K562 (cell line): ENCODE measurements at regions not wholly inside any gene's neighbourhood (a gene's known extent, or its start where the extent isn't known, plus 50 kb on each side); places are given as distances from the start of the nearest gene placed in this dataset.

Experiments used
- ATAC-seq: fragments of 200-7000 bp; cut with Tn5 transposase; 3 replicates; pipeline ENCODE4 v1.9.1; 2020; ENCODE audit warnings: moderate library complexity
- BruUV-seq: library from RNA; stranded (reverse); fragments of 400-500 nt; replicated peaks from 2 replicates; lab custom pipeline; 2021; lab: Mats Ljungman, UMichigan
- CTCF ChIA-PET: fragments of 300-600 bp; formaldehyde crosslinking; extraction: SDS; loops from one replicate; lab custom pipeline; 2021; ENCODE audit warnings: low intra/inter-chr PET ratio; lab: Yijun Ruan, JAX
- POLR2A ChIA-PET: fragments of 300-600, 350-650 bp; sonication (Branson Sonifier 250); formaldehyde crosslinking; extraction: SDS; loops from one replicate; lab custom pipeline; 2021; ENCODE audit warnings: antibody characterized with exemption, inconsistent platforms; lab: Yijun Ruan, JAX
- DNase-seq, 4 experiments: peaks; one replicate each; pipeline versions ENCODE4 v3.0.0 to v3.0.0-alpha.2; 2011 to 2018; ENCODE audit warnings: low spot score in 3 of 4, mixed read lengths in 3 of 4; ENCODE audit errors: extremely low read depth in 1 of 4
- FAIRE-seq: peaks from 2 replicates; lab custom pipeline; 2011; peaks lifted over from hg19 to GRCh38; lab: Jason Lieb, UNC
- H2AFZ ChIP-seq: 2 replicates; pipeline ENCODE4 v1.6.0; 2011; ENCODE audit warnings: low read depth, low read length, control low read depth, inconsistent platforms
- H3K27ac ChIP-seq: fragments of 200-600 bp; 3 replicates; pipeline ENCODE4 v1.8.0; 2011; ENCODE audit warnings: low read depth, mild to moderate bottlenecking, control low read depth, inconsistent platforms, low read length, moderate library complexity, mixed read lengths; ENCODE audit errors: extremely low read depth
- H3K27me3 ChIP-seq, 2 experiments: fragments of 300-600 bp in 1 of 2; 2 replicates in 1 of 2; 3 replicates in 1 of 2; pipeline versions ENCODE4 v1.6.0 to v1.8.0; 2011; ENCODE audit warnings: inconsistent platforms in 2 of 2, low read length in 2 of 2, mild to moderate bottlenecking in 1 of 2, mixed read lengths in 1 of 2, moderate library complexity in 1 of 2; ENCODE audit not compliant: control insufficient read depth in 2 of 2, insufficient read depth in 2 of 2
- H3K36me3 ChIP-seq: fragments of 300-600 bp; 3 replicates; pipeline ENCODE4 v1.8.0; 2011; ENCODE audit warnings: mild to moderate bottlenecking, low read length, inconsistent platforms; ENCODE audit not compliant: control insufficient read depth, insufficient read depth
- H3K4me1 ChIP-seq, 2 experiments: fragments of 200-600 bp in 1 of 2; replicated peaks in 1 of 2; 2 replicates in 1 of 2; 3 replicates in 1 of 2; pipeline versions ENCODE4 v1.5.1 to v1.8.0; 2011; ENCODE audit warnings: inconsistent platforms in 2 of 2, low read length in 2 of 2, mild to moderate bottlenecking in 1 of 2, mixed read lengths in 1 of 2, moderate library complexity in 1 of 2; ENCODE audit not compliant: control insufficient read depth in 2 of 2, insufficient read depth in 2 of 2
- H3K4me2 ChIP-seq: 2 replicates; pipeline ENCODE4 v1.6.1; 2011; ENCODE audit warnings: low read length, control low read depth, inconsistent platforms, mixed read lengths; ENCODE audit not compliant: insufficient read depth
- H3K4me3 ChIP-seq: fragments of 200-600 bp; sonication (generic), shearing (Covaris generic); 2 replicates; pipeline ENCODE4 v1.5.1; 2016; ENCODE audit warnings: control low read depth, inconsistent platforms
- H3K79me2 ChIP-seq: fragments of 200-600 bp; 3 replicates; pipeline ENCODE4 v1.8.0; 2011; ENCODE audit warnings: low read length, inconsistent platforms; ENCODE audit not compliant: control insufficient read depth, insufficient read depth
- H3K9ac ChIP-seq, 2 experiments: 2 replicates each; pipeline versions ENCODE4 v1.6.0 to v1.6.1; 2011; ENCODE audit warnings: low read depth in 2 of 2, low read length in 2 of 2, control low read depth in 1 of 2, inconsistent platforms in 1 of 2, mild to moderate bottlenecking in 1 of 2, mixed read lengths in 1 of 2; ENCODE audit not compliant: insufficient read depth in 1 of 2
- H3K9me1 ChIP-seq: one replicate; pipeline ENCODE4 v1.6.0; 2011; ENCODE audit warnings: inconsistent platforms, mild to moderate bottlenecking, low read length, moderate library complexity; ENCODE audit not compliant: control insufficient read depth, insufficient read depth
- H3K9me3 ChIP-seq: replicated peaks from 2 replicates; pipeline ENCODE4 v1.5.1; 2011; ENCODE audit warnings: low read depth, low read length, inconsistent platforms; ENCODE audit not compliant: control insufficient read depth, insufficient read depth
- H4K20me1 ChIP-seq: replicated peaks from 2 replicates; pipeline ENCODE4 v1.6.1; 2011; ENCODE audit warnings: low read length, inconsistent platforms, mixed read lengths; ENCODE audit not compliant: control insufficient read depth, insufficient read depth
- CCAR2 ChIP-seq: fragments of 200-400 bp; formaldehyde crosslinking; IDR thresholded peaks from 2 replicates; pipeline ENCODE4 v1.6.1; 2017; ENCODE audit warnings: mild to moderate bottlenecking, low read depth, low read length
- CCNT2 ChIP-seq: IDR thresholded peaks from 2 replicates; pipeline ENCODE4 v1.6.1; 2011; ENCODE audit warnings: borderline replicate concordance, low read depth, mild to moderate bottlenecking, moderate library complexity, mixed read lengths, low read length; ENCODE audit not compliant: insufficient read length; ENCODE audit errors: extremely low read depth
- CHCHD3 ChIP-seq: fragments of 250-450 bp; sonication (Bioruptor Pico); IDR thresholded peaks from 2 replicates; pipeline ENCODE4 v2.1.2; 2022; ENCODE audit warnings: mild to moderate bottlenecking
- ERF ChIP-seq: fragments of 450-650 bp; formaldehyde crosslinking; IDR thresholded peaks from 2 replicates; pipeline ENCODE4 v1.4.0; 2020; ENCODE audit warnings: mild to moderate bottlenecking, mixed read lengths
- FOXA1 ChIP-seq: fragments of 450-650 bp; IDR thresholded peaks from 2 replicates; pipeline ENCODE4 v1.6.1; 2016; ENCODE audit warnings: mild to moderate bottlenecking, borderline replicate concordance
- HNRNPLL ChIP-seq: fragments of 200-400 bp; formaldehyde crosslinking; IDR thresholded peaks from 2 replicates; pipeline ENCODE4 v1.6.1; 2017; ENCODE audit warnings: low read length, low read depth, mild to moderate bottlenecking; ENCODE audit not compliant: poor library complexity, severe bottlenecking
- JUNB ChIP-seq: fragments of 450-650 bp; formaldehyde crosslinking; conservative IDR thresholded peaks from 2 replicates; pipeline ENCODE4 v1.4.0; 2020; ENCODE audit warnings: mild to moderate bottlenecking
- KDM2B ChIP-seq: fragments of 250-450 bp; sonication (Bioruptor Pico); IDR thresholded peaks from 2 replicates; pipeline ENCODE4 v1.8.0; 2021; ENCODE audit warnings: mild to moderate bottlenecking, moderate library complexity
- L3MBTL2 ChIP-seq: fragments of 450-650 bp; IDR thresholded peaks from 2 replicates; pipeline ENCODE4 v1.6.1; 2016; ENCODE audit warnings: mild to moderate bottlenecking, moderate library complexity
- MAFF ChIP-seq: IDR thresholded peaks from 2 replicates; pipeline ENCODE4 v1.6.1; 2012; ENCODE audit warnings: low read length, improper control_type of control experiment
- PHTF2 ChIP-seq: fragments of 250-450 bp; sonication (Bioruptor Pico); IDR thresholded peaks from 2 replicates; pipeline ENCODE4 v1.5.0; 2021; ENCODE audit warnings: mild to moderate bottlenecking
- RBM25 ChIP-seq: fragments of 200-400 bp; formaldehyde crosslinking; IDR thresholded peaks from 2 replicates; pipeline ENCODE4 v1.6.1; 2018; ENCODE audit warnings: low read length, low read depth, moderate library complexity; ENCODE audit not compliant: severe bottlenecking
- SMAD4 ChIP-seq: fragments of 250-450 bp; sonication (Bioruptor Pico); conservative IDR thresholded peaks from 2 replicates; pipeline ENCODE4 v1.8.0; 2021; ENCODE audit warnings: inconsistent platforms, mild to moderate bottlenecking, moderate library complexity
- STAT5B ChIP-seq: fragments of 250-450 bp; sonication (Bioruptor Pico); IDR thresholded peaks from 2 replicates; pipeline ENCODE4 v1.8.0; 2021; ENCODE audit warnings: mild to moderate bottlenecking, inconsistent platforms
- ZC3H8 ChIP-seq: fragments of 450-650 bp; IDR thresholded peaks from 2 replicates; pipeline ENCODE4 v1.6.1; 2017
- WGBS: fragments of 100-300 bp; shearing (Covaris generic); methylation state at CpG from one replicate; pipeline ENCODE4 v1.1.6; 2016; ENCODE audit warnings: low coverage, mixed read lengths; ENCODE audit not compliant: insufficient coverage; ENCODE audit errors: missing lambda C conversion rate; 5-methylcytosine and 5-hydroxymethylcytosine counted together
- in situ Hi-C: fragments of 300-500 bp; cut with MboI; formaldehyde crosslinking; loops from 4 replicates; pipeline ENCODE4 v1.15.0; 2018; ENCODE audit warnings: inconsistent platforms, mixed read lengths
- intact Hi-C: fragments of 100-400 bp; cut with micrococcal nuclease; formaldehyde crosslinking; loops from 2 replicates; pipeline ENCODE4 v1.14.2; 2022
- TF ChIP-seq, protein P1 (sequence below), 3 experiments: fragments of 200-800 bp in 1 of 3; sonication (Bioruptor generic) in 1 of 3; sonication (generic) in 1 of 3; formaldehyde crosslinking in 1 of 3; IDR thresholded peaks; 2 replicates each; pipeline versions ENCODE4 v1.6.1 to v1.8.0; 2016 to 2022; ENCODE audit warnings: mild to moderate bottlenecking in 2 of 3, missing compliant biosample characterization in 2 of 3, missing genetic modification characterization in 2 of 3, missing genetic modification reagents in 1 of 3

DNA sequence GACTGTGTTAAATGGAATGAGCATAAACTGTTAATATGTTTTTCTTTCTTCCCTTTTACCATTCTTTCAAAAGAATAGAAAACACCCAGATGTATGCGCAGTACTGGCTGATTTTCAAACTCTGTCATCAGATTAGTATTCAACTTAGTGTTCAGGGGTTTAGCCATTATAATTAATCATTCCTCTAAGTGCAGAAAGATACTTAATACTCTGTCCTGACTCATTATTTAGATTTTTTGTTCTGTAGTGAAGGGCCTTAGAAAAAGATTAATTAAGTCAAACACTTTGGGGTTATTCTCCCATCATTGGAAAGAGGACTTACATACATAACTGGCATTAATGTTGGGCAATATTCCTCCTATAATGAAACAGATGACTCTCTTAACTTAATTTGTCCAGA is 1316.7 kb upstream of the SLC10A2 start (continued):
- TF ChIP-seq, protein P1, sequence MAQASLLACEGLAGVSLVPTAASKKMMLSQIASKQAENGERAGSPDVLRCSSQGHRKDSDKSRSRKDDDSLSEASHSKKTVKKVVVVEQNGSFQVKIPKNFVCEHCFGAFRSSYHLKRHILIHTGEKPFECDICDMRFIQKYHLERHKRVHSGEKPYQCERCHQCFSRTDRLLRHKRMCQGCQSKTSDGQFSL (CRISPR knock-in tag; IDR thresholded peaks at IDR 0.05) = no peak
- TF ChIP-seq, protein P1 (tag; IDR thresholded peaks at IDR 0.05) = no peak
- TF ChIP-seq ZC3H8 (no peak), JUNB (CRISPR knock-in tag) (no peak), STAT5B (no peak), ERF (CRISPR knock-in tag) (no peak), CCNT2 (no peak), L3MBTL2 (no peak), CCAR2 (no peak)

DNA sequence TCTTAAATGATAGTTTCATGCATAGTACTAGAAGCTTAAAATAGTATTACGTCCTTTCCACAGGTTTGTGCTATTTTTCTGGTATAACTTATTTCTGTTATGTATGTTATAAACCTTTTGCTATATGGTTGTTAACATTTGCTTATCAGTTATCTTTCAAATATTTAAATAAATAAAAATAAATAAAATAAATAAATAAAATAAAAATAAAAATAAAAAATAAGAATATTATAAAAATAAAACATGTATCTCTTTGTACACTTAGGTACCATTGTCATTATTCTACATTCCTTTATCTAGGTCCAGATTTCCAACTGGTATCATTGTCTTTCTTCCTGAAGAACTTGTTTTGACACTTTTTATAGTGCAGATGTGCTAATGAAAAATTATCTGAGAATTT is 1310.4 kb upstream of the SLC10A2 start:
- ChIA-PET POLR2A (no interaction called here), CTCF (no interaction called here)
- Histone ChIP-seq H3K36me3 (no peaks in the 10 kb centered on the region), H3K4me1 (no peaks in the 10 kb centered on the region), H3K9ac (no peak overlapping the region), H3K27ac (no peak overlapping the region), H3K27me3 (no peaks in the 10 kb centered on the region), H3K79me2 (no peaks in the 10 kb centered on the region), H3K9me3 (no peaks in the 10 kb centered on the region), H2AFZ (no peak overlapping the region), H4K20me1 (no peaks in the 10 kb centered on the region), H3K4me3 (no peak overlapping the region), H3K9me1 (no peaks in the 10 kb centered on the region), H3K4me2 (no peak overlapping the region)
- ATAC-seq = no peak
- intact Hi-C loops (no loop called here), in situ Hi-C loops (no loop called here)
- no peak for FAIRE-seq
- BruUV-seq = no TSS peak
- no peak for DNase-seq
- TF ChIP-seq HNRNPLL (no peak), CHCHD3 (CRISPR knock-in tag) (no peak), KDM2B (no peak), MAFF (no peak), FOXA1 (no peak), SMAD4 (CRISPR knock-in tag) (no peak), PHTF2 (CRISPR knock-in tag) (no peak), RBM25 (no peak)
- 0% methylated on average over 1 of the region's 1 CpG for WGBS
